HL-60 (cell line): ENCODE measurements at regions not wholly inside any gene's neighbourhood (a gene's known extent, or its start where the extent isn't known, plus 50 kb on each side); places are given as distances from the start of the nearest gene placed in this dataset.

ENCODE experiments used
- CTCF ChIP-seq: IDR thresholded peaks from one replicate; pipeline ENCODE4 v1.5.1; 2011; ENCODE audit warnings: low read length, control low read depth, inconsistent platforms; ENCODE audit not compliant: insufficient read depth
- POLR2AphosphoS5 ChIP-seq: IDR thresholded peaks from 2 replicates; pipeline ENCODE4 v1.6.1; 2012; ENCODE audit warnings: low read depth

DNA sequence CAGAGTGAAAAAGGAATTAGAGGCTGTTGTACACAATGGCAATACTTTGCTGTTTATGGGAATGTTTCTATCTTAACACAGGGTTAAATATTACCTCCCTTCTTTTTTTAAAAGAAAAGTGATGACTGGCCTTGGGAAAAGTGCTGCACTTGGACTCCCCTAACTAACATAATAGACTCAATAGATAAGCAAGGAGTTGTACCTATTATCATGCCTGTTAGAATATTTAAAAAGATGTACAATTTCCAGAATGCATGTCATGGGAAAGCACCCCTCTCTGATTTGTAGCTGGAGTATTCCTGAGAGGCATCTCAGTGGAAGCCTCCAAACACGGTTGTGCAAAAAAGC, 79.3 kb upstream of the GPC6 start:
- TF ChIP-seq CTCF (no peak), POLR2AphosphoS5 (no peak)
